ENCODE measurements at regions not wholly inside any gene's neighbourhood (a gene's known extent, or its start where the extent isn't known, plus 50 kb on each side); places are given as distances from the start of the nearest gene placed in this dataset.

GRCh38 chr4:41359836-41360213 is 103.1 kb downstream of the UCHL1 start:
- no peak for TF ChIP-seq CTCF (IDR thresholded peaks at IDR 0.05; ENCODE audit: unreplicated experiment in 3 of 3)
- H3K9me3 Mint-ChIP-seq, result peaks cover under 1% of the 10 kb centered on the region
- H3K4me1 Mint-ChIP-seq, result peaks cover 32% of the 10 kb centered on the region
- H3K27ac Mint-ChIP-seq, result peak overlapping the region in 1 of 3 experiments; percentile 31
- H3K27me3 Mint-ChIP-seq (ENCODE audit: low read depth), result peaks cover 46% of the 10 kb centered on the region
- H3K4me3 Mint-ChIP-seq, result peak overlapping the region; percentile 73 to 81 (median 78)
- H3K36me3 Mint-ChIP-seq (ENCODE audit: low read depth), result no peaks in the 10 kb centered on the region

- Mint-ChIP-seq H3K4me1 (peaks cover 37% of the 10 kb centered on the region), H3K9me3 (no peaks in the 10 kb centered on the region), H3K4me3 (peak overlapping the region; percentile 87 to 90 (median 88)), H3K27ac (peak overlapping the region in 1 of 3 experiments; percentile 31), H3K36me3 (ENCODE audit: low read depth) (no peaks in the 10 kb centered on the region), H3K27me3 (ENCODE audit: low read depth) (peaks cover 46% of the 10 kb centered on the region)
- TF ChIP-seq CTCF (IDR thresholded peaks at IDR 0.05; ENCODE audit: unreplicated experiment in 3 of 3), result no peak
Measured at GRCh38 chr4:41360214-41360920, 103.6 kb downstream of the UCHL1 start.

GRCh38 chr4:41360921-41361793 is 104.4 kb downstream of the UCHL1 start:
- no peaks in the 10 kb centered on the region for H3K36me3 Mint-ChIP-seq (ENCODE audit: low read depth)
- H3K27ac Mint-ChIP-seq, result peak overlapping the region in 2 of 3 experiments; percentile 58 to 76
- no peaks in the 10 kb centered on the region for H3K9me3 Mint-ChIP-seq
- no peak for TF ChIP-seq CTCF (IDR thresholded peaks at IDR 0.05; ENCODE audit: unreplicated experiment in 3 of 3)
- H3K4me1 Mint-ChIP-seq, result peaks cover 40% of the 10 kb centered on the region
- peak overlapping the region; percentile 87 to 90 (median 88) for H3K4me3 Mint-ChIP-seq
- peaks cover 46% of the 10 kb centered on the region for H3K27me3 Mint-ChIP-seq (ENCODE audit: low read depth)

GRCh38 chr4:41361794-41362526 is 105.2 kb downstream of the UCHL1 start:
- H3K9me3 Mint-ChIP-seq, result no peaks in the 10 kb centered on the region
- H3K36me3 Mint-ChIP-seq (ENCODE audit: low read depth), result no peaks in the 10 kb centered on the region
- H3K27me3 Mint-ChIP-seq (ENCODE audit: low read depth), result peaks cover 43% of the 10 kb centered on the region
- peak overlapping the region; percentile 87 to 90 (median 88) for H3K4me3 Mint-ChIP-seq
- peaks cover 40% of the 10 kb centered on the region for H3K4me1 Mint-ChIP-seq
- H3K27ac Mint-ChIP-seq, result peak overlapping the region in 2 of 3 experiments; percentile 58 to 76
- TF ChIP-seq CTCF (IDR thresholded peaks at IDR 0.05; ENCODE audit: unreplicated experiment in 3 of 3), result no peak

GRCh38 chr4:41362621-41363383 is 106.1 kb downstream of the UCHL1 start:
- Mint-ChIP-seq H3K36me3 (ENCODE audit: low read depth) (no peaks in the 10 kb centered on the region), H3K4me3 (peak overlapping the region; percentile 87 to 90 (median 88)), H3K27me3 (ENCODE audit: low read depth) (peaks cover 41% of the 10 kb centered on the region), H3K27ac (peak overlapping the region; percentile 21 to 76 (median 33)), H3K4me1 (peaks cover 40% of the 10 kb centered on the region), H3K9me3 (no peaks in the 10 kb centered on the region)
- TF ChIP-seq CTCF (IDR thresholded peaks at IDR 0.05; ENCODE audit: unreplicated experiment in 3 of 3), result no peak
